ENCODE measurements at regions not wholly inside any gene's neighbourhood (a gene's known extent, or its start where the extent isn't known, plus 50 kb on each side); places are given as distances from the start of the nearest gene placed in this dataset.
A peak's percentile ranks its signal among the peaks of the same experiment; 100 is the strongest.
"Not testable (repeated sequence)": the region's sequence is repeated elsewhere in the genome, so short reads cannot be mapped to it uniquely, and the experiment has no call there.

GRCh38 chr2:142734231-142734630 lies 143.2 kb upstream of the KYNU start:
- intact Hi-C loops (cut with micrococcal nuclease; ENCODE audit: unreplicated experiment), result no loop called here
- peak in 1 of 2 experiments; percentile 10 for TF ChIP-seq CTCF (IDR thresholded peaks at IDR 0.05; ENCODE audit: insufficient read depth in 1 of 2, low read depth in 1 of 2, low read length in 1 of 2, severe bottlenecking in 1 of 2, unreplicated experiment in 1 of 2)
- Histone ChIP-seq H3K4me1 (no peaks in the 10 kb centered on the region), H3K36me3 (ENCODE audit: control insufficient read depth, insufficient read depth, low read length) (no peaks in the 10 kb centered on the region), H3K27me3 (replicated peaks; ENCODE audit: control insufficient read depth, insufficient read depth, low read length) (no peaks in the 10 kb centered on the region), H3K4me3 (ENCODE audit: low read depth, low read length) (no peak overlapping the region), H3K9me3 (0 out of 2 replicates have a peak, but pooled peaks cover 2% of the 10 kb centered on the region)
- Mint-ChIP-seq H3K27me3 (ENCODE audit: insufficient read depth, unreplicated experiment) (no peaks in the 10 kb centered on the region), H3K36me3 (ENCODE audit: insufficient read depth, unreplicated experiment) (no peaks in the 10 kb centered on the region), H3K27ac (ENCODE audit: unreplicated experiment) (no peak overlapping the region), H3K4me3 (ENCODE audit: unreplicated experiment) (no peak overlapping the region), H3K9me3 (ENCODE audit: unreplicated experiment) (peaks cover 7% of the 10 kb centered on the region), H3K4me1 (ENCODE audit: low read depth, unreplicated experiment) (no peaks in the 10 kb centered on the region)
- BruUV-seq (replicated peaks), result no TSS peak
- no peak for DNase-seq
- POLR2A ChIA-PET, result no interaction called here
- CTCF ChIA-PET, result no interaction called here

- H3K27ac Mint-ChIP-seq (ENCODE audit: unreplicated experiment); CTCF ChIA-PET; H3K4me3 ChIP-seq (ENCODE audit: low read depth, low read length); H3K9me3 ChIP-seq; H3K27me3 Mint-ChIP-seq (ENCODE audit: insufficient read depth, unreplicated experiment); H3K36me3 Mint-ChIP-seq (ENCODE audit: insufficient read depth, unreplicated experiment); H3K4me1 Mint-ChIP-seq (ENCODE audit: low read depth, unreplicated experiment); POLR2A ChIA-PET; H3K4me3 Mint-ChIP-seq (ENCODE audit: unreplicated experiment); intact Hi-C loops (cut with micrococcal nuclease; ENCODE audit: unreplicated experiment); BruUV-seq (replicated peaks); H3K27me3 ChIP-seq (replicated peaks; ENCODE audit: control insufficient read depth, insufficient read depth, low read length); H3K4me1 ChIP-seq; H3K36me3 ChIP-seq (ENCODE audit: control insufficient read depth, insufficient read depth, low read length); DNase-seq: not testable (repeated sequence)
- peaks cover 14% of the 10 kb centered on the region for H3K9me3 Mint-ChIP-seq (ENCODE audit: unreplicated experiment)
Measured at GRCh38 chr2:142729814-142730213, 147.7 kb upstream of the KYNU start.

- BruUV-seq (replicated peaks); H3K4me3 ChIP-seq (ENCODE audit: low read depth, low read length); H3K9me3 ChIP-seq; H3K27ac Mint-ChIP-seq (ENCODE audit: unreplicated experiment); H3K4me1 Mint-ChIP-seq (ENCODE audit: low read depth, unreplicated experiment); intact Hi-C loops (cut with micrococcal nuclease; ENCODE audit: unreplicated experiment); CTCF ChIA-PET; H3K27me3 ChIP-seq (replicated peaks; ENCODE audit: control insufficient read depth, insufficient read depth, low read length); H3K27me3 Mint-ChIP-seq (ENCODE audit: insufficient read depth, unreplicated experiment); H3K36me3 ChIP-seq (ENCODE audit: control insufficient read depth, insufficient read depth, low read length); POLR2A ChIA-PET; H3K36me3 Mint-ChIP-seq (ENCODE audit: insufficient read depth, unreplicated experiment); DNase-seq; H3K4me1 ChIP-seq; H3K4me3 Mint-ChIP-seq (ENCODE audit: unreplicated experiment): not testable (repeated sequence)
- peaks cover 14% of the 10 kb centered on the region for H3K9me3 Mint-ChIP-seq (ENCODE audit: unreplicated experiment)
Measured at GRCh38 chr2:142727821-142728478, 149.5 kb upstream of the KYNU start.

- TF ChIP-seq CTCF (IDR thresholded peaks at IDR 0.05; ENCODE audit: insufficient read depth in 1 of 2, low read depth in 1 of 2, low read length in 1 of 2, severe bottlenecking in 1 of 2, unreplicated experiment in 1 of 2), result no peak
- H3K9me3 ChIP-seq, result peaks cover 9% of the 10 kb centered on the region
- H3K4me3 ChIP-seq (ENCODE audit: low read depth, low read length), result no peak overlapping the region
- Mint-ChIP-seq H3K4me3 (ENCODE audit: unreplicated experiment) (no peak overlapping the region), H3K4me1 (ENCODE audit: low read depth, unreplicated experiment) (peaks cover 1% of the 10 kb centered on the region), H3K27ac (ENCODE audit: unreplicated experiment) (no peak overlapping the region), H3K36me3 (ENCODE audit: insufficient read depth, unreplicated experiment) (no peaks in the 10 kb centered on the region), H3K27me3 (ENCODE audit: insufficient read depth, unreplicated experiment) (no peaks in the 10 kb centered on the region), H3K9me3 (ENCODE audit: unreplicated experiment) (peaks cover 14% of the 10 kb centered on the region)
- peaks cover under 1% of the 10 kb centered on the region; the same call in 1 of the 2 replicates for H3K4me1 ChIP-seq
- intact Hi-C loops (cut with micrococcal nuclease; ENCODE audit: unreplicated experiment), result no loop called here
- DNase-seq, result no peak
- POLR2A ChIA-PET, result no interaction called here
- no TSS peak for BruUV-seq (replicated peaks)
- CTCF ChIA-PET, result no interaction called here
- H3K27me3 ChIP-seq (replicated peaks; ENCODE audit: control insufficient read depth, insufficient read depth, low read length), result no peaks in the 10 kb centered on the region
- H3K36me3 ChIP-seq (ENCODE audit: control insufficient read depth, insufficient read depth, low read length), result no peaks in the 10 kb centered on the region
Measured at GRCh38 chr2:142725386-142725785, 152.1 kb upstream of the KYNU start.

All from Caco-2 (cell line).